Vagina (tissue), 2 donors: ENCODE measurements at regions not wholly inside any gene's neighbourhood (a gene's known extent, or its start where the extent isn't known, plus 50 kb on each side); places are given as distances from the start of the nearest gene placed in this dataset.

ENCODE experiments used
- DNase-seq, 2 donors: peaks; one replicate each; pipeline ENCODE4 v3.0.0-alpha.2; 2017; ENCODE audit errors: extremely low spot score in 2 of 2
- H3K27ac ChIP-seq: fragments of 200-600 bp; sonication (generic); one replicate; pipeline ENCODE4 v1.5.1; 2019
- H3K27me3 ChIP-seq: fragments of 200-600 bp; sonication (generic); one replicate; pipeline ENCODE4 v1.5.1; 2019
- H3K36me3 ChIP-seq, 2 donors: fragments of 200-600 bp; sonication (generic); one replicate each; pipeline ENCODE4 v1.5.1; 2017 to 2019
- H3K4me1 ChIP-seq: fragments of 200-600 bp; sonication (generic); one replicate; pipeline ENCODE4 v1.5.1; 2019
- H3K4me3 ChIP-seq, 2 donors: fragments of 200-600 bp; sonication (generic); 1 replicate in 1 of 2; 2 replicates in 1 of 2; pipeline ENCODE4 v1.5.1; 2016 to 2019
- H3K9me3 ChIP-seq: fragments of 200-600 bp; sonication (generic); one replicate; pipeline ENCODE4 v1.5.1; 2019
- CTCF ChIP-seq, 3 experiments: fragments of 450-650 bp in 2 of 3; fragments of 200-600 bp in 1 of 3; sonication (generic) in 1 of 3; IDR thresholded peaks; one replicate each; pipeline ENCODE4 v1.5.1; 2017 to 2019; ENCODE audit warnings: antibody characterized with exemption in 3 of 3, mild to moderate bottlenecking in 2 of 3, moderate library complexity in 2 of 3
- POLR2A ChIP-seq, 2 donors: fragments of 450-650 bp; IDR thresholded peaks; one replicate each; pipeline ENCODE4 v1.6.1; 2017; ENCODE audit warnings: antibody characterized with exemption in 2 of 2, mild to moderate bottlenecking in 2 of 2, moderate library complexity in 2 of 2
- POLR2AphosphoS5 ChIP-seq, 2 donors: sonication (generic); formaldehyde crosslinking; IDR thresholded peaks; one replicate each; pipeline ENCODE4 v1.9.0; 2017; ENCODE audit warnings: antibody characterized with exemption in 2 of 2, mild to moderate bottlenecking in 2 of 2, low read depth in 1 of 2; ENCODE audit not compliant: insufficient read depth in 1 of 2
- intact Hi-C: fragments of 100-400 bp; cut with DNase I; formaldehyde crosslinking; loops from one replicate; pipeline ENCODE4 v1.15.1; 2023

GRCh38 chr1:229753764-229754551, 127.9 kb downstream of the URB2 start:
- Histone ChIP-seq H3K27me3 (no peaks in the 10 kb centered on the region), H3K4me1 (no peaks in the 10 kb centered on the region), H3K4me3 (no peak overlapping the region), H3K9me3 (no peaks in the 10 kb centered on the region), H3K36me3 (no peaks in the 10 kb centered on the region), H3K27ac (no peak overlapping the region)
- TF ChIP-seq CTCF (IDR thresholded peaks at IDR 0.05) (no peak), POLR2A (IDR thresholded peaks at IDR 0.05) (no peak), POLR2AphosphoS5 (IDR thresholded peaks at IDR 0.05; ENCODE audit: insufficient read depth in 1 of 2, low read depth in 1 of 2) (no peak)
- DNase-seq: no peak
- intact Hi-C loops: no loop called here

- TF ChIP-seq CTCF (IDR thresholded peaks at IDR 0.05): no peak
- no peak for TF ChIP-seq POLR2A (IDR thresholded peaks at IDR 0.05)
- TF ChIP-seq POLR2AphosphoS5 (IDR thresholded peaks at IDR 0.05; ENCODE audit: insufficient read depth in 1 of 2, low read depth in 1 of 2): no peak
- Histone ChIP-seq H3K4me3 (no peak overlapping the region), H3K36me3 (no peaks in the 10 kb centered on the region), H3K9me3 (no peaks in the 10 kb centered on the region), H3K4me1 (no peaks in the 10 kb centered on the region), H3K27ac (no peak overlapping the region), H3K27me3 (no peaks in the 10 kb centered on the region)
- no peak for DNase-seq
- intact Hi-C loops: no loop called here
Observed at GRCh38 chr1:229756666-229757065, 130.6 kb downstream of the URB2 start.

- intact Hi-C loops: no loop called here
- Histone ChIP-seq H3K27me3 (no peaks in the 10 kb centered on the region), H3K4me3 (no peak overlapping the region), H3K9me3 (no peaks in the 10 kb centered on the region), H3K4me1 (no peaks in the 10 kb centered on the region), H3K36me3 (no peaks in the 10 kb centered on the region), H3K27ac (no peak overlapping the region)
- DNase-seq: no peak
- no peak for TF ChIP-seq CTCF (IDR thresholded peaks at IDR 0.05)
- no peak for TF ChIP-seq POLR2A (IDR thresholded peaks at IDR 0.05)
- TF ChIP-seq POLR2AphosphoS5 (IDR thresholded peaks at IDR 0.05; ENCODE audit: insufficient read depth in 1 of 2, low read depth in 1 of 2): no peak
Observed at GRCh38 chr1:229757226-229757625, 131.2 kb downstream of the URB2 start.

- no peaks in the 10 kb centered on the region for H3K4me1 ChIP-seq
- no peak for DNase-seq
- H3K4me3 ChIP-seq: no peak overlapping the region
- TF ChIP-seq POLR2A (IDR thresholded peaks at IDR 0.05): no peak
- TF ChIP-seq POLR2AphosphoS5 (IDR thresholded peaks at IDR 0.05; ENCODE audit: insufficient read depth in 1 of 2, low read depth in 1 of 2): no peak
- no peak for TF ChIP-seq CTCF (IDR thresholded peaks at IDR 0.05)
- H3K36me3 ChIP-seq: no peaks in the 10 kb centered on the region
- no peak overlapping the region for H3K27ac ChIP-seq
- intact Hi-C loops: no loop called here
- H3K9me3 ChIP-seq: no peaks in the 10 kb centered on the region
- H3K27me3 ChIP-seq: no peaks in the 10 kb centered on the region
Observed at GRCh38 chr1:229758101-229759036, 132.3 kb downstream of the URB2 start.
